GM10248 (cell line): ENCODE measurements at regions not wholly inside any gene's neighbourhood (a gene's known extent, or its start where the extent isn't known, plus 50 kb on each side); places are given as distances from the start of the nearest gene placed in this dataset.
"Not testable (repeated sequence)": the region's sequence is repeated elsewhere in the genome, so short reads cannot be mapped to it uniquely, and the experiment has no call there.

Source experiments
- CTCF ChIA-PET: fragments of 300-600 bp; sonication (Branson Sonifier 250); formaldehyde crosslinking; extraction: SDS; loops from one replicate; lab custom pipeline; 2021; ENCODE audit warnings: antibody characterized with exemption; lab: Yijun Ruan, JAX
- POLR2A ChIA-PET: fragments of 350-650 bp; sonication (Branson Sonifier 250); formaldehyde crosslinking; extraction: SDS; loops from one replicate; lab custom pipeline; 2020; ENCODE audit warnings: antibody characterized with exemption; lab: Yijun Ruan, JAX
- DNase-seq: peaks from one replicate; pipeline ENCODE4 v3.0.0; 2012; ENCODE audit errors: extremely low spot score
- CTCF ChIP-seq: IDR thresholded peaks from 2 replicates; pipeline ENCODE4 v1.5.1; 2012; ENCODE audit warnings: mild to moderate bottlenecking, low read depth; ENCODE audit errors: extremely low read depth, missing control alignments, control extremely low read depth

- ChIA-PET CTCF (no interaction called here), POLR2A (no interaction called here)
- no peak for TF ChIP-seq CTCF
- no peak for DNase-seq
Measured at GRCh38 chr3:87546216-87546615, 269.8 kb upstream of the POU1F1 start.

DNA sequence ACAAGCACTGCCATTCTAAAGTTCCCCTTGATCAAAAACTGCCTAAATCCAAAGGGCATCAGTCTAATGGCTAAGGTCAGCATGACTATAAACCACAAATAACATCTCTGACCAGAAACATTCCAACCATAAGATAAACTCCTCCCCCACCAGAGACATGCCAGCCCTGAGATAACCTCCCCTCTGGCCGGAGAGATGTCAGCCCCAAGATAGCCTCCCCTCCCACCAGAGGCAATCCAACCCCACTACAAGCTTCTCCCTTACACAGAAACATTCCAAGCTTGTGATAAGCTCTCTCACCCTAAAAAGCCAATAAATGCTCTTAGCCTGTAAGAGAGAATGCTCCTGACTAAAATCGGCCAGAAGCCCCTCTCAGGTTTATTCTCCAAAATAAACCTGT is 267.0 kb upstream of the POU1F1 start:
- CTCF ChIA-PET: interaction anchor here (1.2 kb wide), 1 partner anchor 24 kb away, joined by 3 read pairs; no protein-coding TSS in a partner anchor
- DNase-seq, POLR2A ChIA-PET: not testable (repeated sequence)

DNA sequence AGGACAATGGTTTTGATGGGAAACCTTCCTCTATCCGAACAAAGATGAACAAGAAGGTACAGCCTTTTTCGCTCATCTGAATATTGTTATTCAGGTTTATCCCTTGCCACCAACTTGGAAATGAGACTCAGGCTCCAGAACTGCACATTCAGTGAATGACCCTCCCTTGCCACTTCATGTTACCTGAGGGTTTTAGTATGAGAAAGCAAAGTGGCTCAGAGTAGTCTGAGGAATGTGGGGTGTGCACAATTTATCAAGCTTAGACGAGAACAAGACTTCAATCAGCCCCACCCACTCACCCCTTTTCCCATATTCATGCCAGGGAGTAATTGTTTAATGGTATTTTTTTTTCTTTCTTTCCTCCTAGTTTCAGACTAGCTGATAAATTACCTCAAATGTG is 265.3 kb upstream of the POU1F1 start:
- TF ChIP-seq CTCF: no peak
- POLR2A ChIA-PET: no interaction called here
- CTCF ChIA-PET: no interaction called here
- DNase-seq: no peak

- CTCF ChIA-PET, POLR2A ChIA-PET: not testable (repeated sequence)
Measured at GRCh38 chr3:87538722-87539121, 262.3 kb upstream of the POU1F1 start.

DNA sequence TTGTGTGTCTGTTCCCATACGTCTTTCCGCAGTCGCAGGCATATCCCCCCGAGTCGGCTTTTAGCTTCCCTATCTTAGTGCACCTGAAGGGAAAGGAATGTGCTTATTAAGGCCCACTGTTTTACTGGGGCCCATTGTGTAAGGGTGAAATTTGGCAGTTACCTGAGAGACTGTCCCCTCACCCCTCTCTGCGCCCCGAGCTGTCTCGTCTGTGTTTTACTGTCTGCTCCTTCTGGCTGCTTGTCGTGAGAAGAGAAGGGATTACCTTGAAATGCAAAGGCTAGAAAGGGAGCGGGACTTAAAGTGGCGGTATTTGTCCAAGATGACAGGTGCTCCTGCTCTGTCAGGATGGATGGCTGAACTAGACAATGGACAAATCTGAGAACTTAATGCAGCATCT is 233.0 kb upstream of the POU1F1 start:
- TF ChIP-seq CTCF: no peak
- ChIA-PET CTCF (no interaction called here), POLR2A (no interaction called here)
- DNase-seq: no peak

More at GRCh38 chr3:87538722-87539121, 262.3 kb upstream of the POU1F1 start:
- DNase-seq: not testable (repeated sequence)

DNA sequence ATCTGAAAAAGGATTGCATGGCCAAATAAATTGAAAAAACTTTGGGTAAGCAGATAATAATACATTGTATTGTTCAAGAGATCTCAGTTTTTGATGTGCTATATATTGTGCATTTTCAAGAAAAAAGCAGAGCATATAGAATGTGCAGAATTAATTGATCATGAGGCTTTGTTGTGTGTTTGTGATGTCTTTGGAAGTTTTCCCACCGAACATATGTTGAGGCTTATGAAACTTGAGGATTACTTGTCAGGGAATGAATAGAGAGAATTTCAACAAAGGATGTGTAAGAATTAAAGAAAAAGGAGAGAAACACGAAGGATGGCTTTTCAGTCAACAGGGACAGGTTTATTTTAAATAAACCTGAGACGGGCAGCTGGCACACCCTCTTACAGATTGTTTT is 232.5 kb upstream of the POU1F1 start:
- TF ChIP-seq CTCF: no peak
- ChIA-PET POLR2A (no interaction called here), CTCF (no interaction called here)
- no peak for DNase-seq

DNA sequence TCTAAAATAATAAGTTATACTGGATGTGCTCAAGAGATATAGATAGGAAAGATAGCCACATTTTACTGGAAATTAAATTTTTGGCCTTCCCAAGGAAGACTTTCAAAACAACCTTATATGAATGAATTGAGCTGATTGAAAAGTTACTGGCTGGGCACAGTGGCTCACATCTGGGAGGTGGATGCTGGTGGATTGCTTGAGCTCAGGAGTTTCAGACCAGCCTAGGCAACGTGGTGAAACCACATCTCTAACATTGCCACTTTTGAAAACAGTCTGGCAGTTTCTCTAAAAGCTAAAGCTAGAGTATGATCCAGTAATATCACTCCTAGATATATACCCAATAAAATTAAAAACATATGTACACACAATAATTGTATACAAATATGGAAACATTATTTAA is 231.4 kb upstream of the POU1F1 start:
- DNase-seq: no peak
- POLR2A ChIA-PET: no interaction called here
- no peak for TF ChIP-seq CTCF
- CTCF ChIA-PET: no interaction called here

DNA sequence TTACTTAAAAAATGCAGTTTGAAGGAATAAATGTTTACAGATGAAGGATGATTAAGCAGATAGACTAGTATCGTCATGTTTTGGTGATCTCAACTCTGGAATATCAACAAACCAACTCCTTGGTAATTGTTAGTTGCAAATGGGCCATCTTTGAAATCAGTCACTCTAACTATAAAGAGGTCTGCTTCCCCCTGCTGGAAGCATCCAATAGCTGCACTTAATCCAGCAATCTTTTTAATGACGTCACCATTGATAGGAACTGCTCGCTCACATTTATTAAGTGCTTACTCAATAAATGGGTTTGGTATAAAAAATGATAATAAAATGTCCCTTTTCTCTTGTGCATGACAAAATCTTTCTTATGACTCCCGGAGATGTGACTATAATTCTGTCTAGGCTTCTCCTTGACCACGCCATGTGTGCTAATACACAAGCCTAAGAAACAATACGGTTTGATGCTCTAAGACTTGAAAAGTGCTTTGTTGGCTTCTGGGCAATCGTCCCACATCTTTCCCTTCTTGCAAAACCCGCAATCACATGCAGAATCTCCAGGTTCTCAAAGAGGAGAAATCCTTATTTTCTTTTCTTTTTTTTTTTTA is 227.6 kb upstream of the POU1F1 start:
- DNase-seq: peak; percentile 28
- CTCF ChIA-PET: no interaction called here
- peak; percentile 31 for TF ChIP-seq CTCF
- POLR2A ChIA-PET: no interaction called here
